Subcutaneous abdominal adipose tissue (tissue), 5 donors: ENCODE measurements at regions not wholly inside any gene's neighbourhood (a gene's known extent, or its start where the extent isn't known, plus 50 kb on each side); places are given as distances from the start of the nearest gene placed in this dataset.
"Not testable (repeated sequence)": the region's sequence is repeated elsewhere in the genome, so short reads cannot be mapped to it uniquely, and the experiment has no call there.

Source experiments
- H3K27ac ChIP-seq: one replicate; pipeline ENCODE4 v1.7.0; 2013; ENCODE audit warnings: low read depth, mild to moderate bottlenecking, inconsistent platforms, low read length, moderate library complexity
- H3K27me3 ChIP-seq, 5 donors: one replicate each; pipeline ENCODE4 v1.7.0; 2013; ENCODE audit warnings: low read length in 5 of 5, inconsistent platforms in 1 of 5; ENCODE audit not compliant: control insufficient read depth in 5 of 5, insufficient read depth in 4 of 5
- H3K36me3 ChIP-seq, 5 donors: one replicate each; pipeline ENCODE4 v1.7.0; 2013; ENCODE audit warnings: low read length in 5 of 5; ENCODE audit not compliant: control insufficient read depth in 5 of 5, insufficient read depth in 5 of 5
- H3K4me1 ChIP-seq, 5 donors: one replicate each; pipeline ENCODE4 v1.7.0; 2013; ENCODE audit warnings: low read length in 5 of 5, mild to moderate bottlenecking in 3 of 5, moderate library complexity in 1 of 5; ENCODE audit not compliant: control insufficient read depth in 5 of 5, insufficient read depth in 5 of 5
- H3K4me3 ChIP-seq, 5 donors: one replicate each; pipeline ENCODE4 v1.7.0; 2013; ENCODE audit warnings: low read length in 5 of 5, low read depth in 1 of 5
- H3K9ac ChIP-seq, 5 donors: one replicate each; pipeline ENCODE4 v1.7.0; 2013; ENCODE audit warnings: low read length in 5 of 5, mild to moderate bottlenecking in 4 of 5, moderate library complexity in 3 of 5
- H3K9me3 ChIP-seq, 5 donors: one replicate each; pipeline ENCODE4 v1.7.0; 2013; ENCODE audit warnings: low read length in 5 of 5; ENCODE audit not compliant: control insufficient read depth in 5 of 5
- donor health status: healthy.
- donor health status: healthy.
- donor health status: healthy.
- donor health status: healthy.
- donor health status: healthy.

- Histone ChIP-seq H3K36me3 (no peaks in the 10 kb centered on the region), H3K4me1 (no peaks in the 10 kb centered on the region), H3K9ac (no peak overlapping the region), H3K9me3 (no peaks in the 10 kb centered on the region), H3K4me3 (no peak overlapping the region), H3K27ac (no peak overlapping the region), H3K27me3 (no peaks in the 10 kb centered on the region)
Observed at GRCh38 chr16:48963901-48964615, 317.6 kb downstream of the CBLN1 start.

GRCh38 chr16:48963306-48963705 is 318.3 kb downstream of the CBLN1 start:
- Histone ChIP-seq H3K27me3 (no peaks in the 10 kb centered on the region), H3K4me3 (no peak overlapping the region), H3K9ac (no peak overlapping the region), H3K36me3 (no peaks in the 10 kb centered on the region), H3K4me1 (no peaks in the 10 kb centered on the region), H3K27ac (no peak overlapping the region), H3K9me3 (no peaks in the 10 kb centered on the region)

- Histone ChIP-seq H3K4me3 (no peak overlapping the region), H3K27ac (no peak overlapping the region), H3K36me3 (no peaks in the 10 kb centered on the region), H3K9me3 (no peaks in the 10 kb centered on the region), H3K27me3 (no peaks in the 10 kb centered on the region), H3K4me1 (no peaks in the 10 kb centered on the region), H3K9ac (no peak overlapping the region)
Observed at GRCh38 chr16:48961546-48961945, 320.1 kb downstream of the CBLN1 start.

- H3K27me3 ChIP-seq = no peaks in the 10 kb centered on the region
- no peaks in the 10 kb centered on the region for H3K9me3 ChIP-seq
- no peaks in the 10 kb centered on the region for H3K36me3 ChIP-seq
- H3K27ac ChIP-seq = no peak overlapping the region
- H3K4me1 ChIP-seq = no peaks in the 10 kb centered on the region
- no peak overlapping the region for H3K9ac ChIP-seq
- no peak overlapping the region for H3K4me3 ChIP-seq
Observed at GRCh38 chr16:48960830-48961229, 320.8 kb downstream of the CBLN1 start.

- Histone ChIP-seq H3K36me3 (no peaks in the 10 kb centered on the region), H3K27me3 (no peaks in the 10 kb centered on the region), H3K4me1 (no peaks in the 10 kb centered on the region), H3K27ac (no peak overlapping the region), H3K9ac (no peak overlapping the region), H3K4me3 (no peak overlapping the region), H3K9me3 (no peaks in the 10 kb centered on the region)
Observed at GRCh38 chr16:48959747-48960146, 321.9 kb downstream of the CBLN1 start.

GRCh38 chr16:48959204-48959603 is 322.4 kb downstream of the CBLN1 start:
- Histone ChIP-seq H3K27me3 (no peaks in the 10 kb centered on the region), H3K4me1 (no peaks in the 10 kb centered on the region), H3K9ac (no peak overlapping the region), H3K4me3 (no peak overlapping the region), H3K36me3 (no peaks in the 10 kb centered on the region), H3K9me3 (no peaks in the 10 kb centered on the region), H3K27ac (no peak overlapping the region)

- no peaks in the 10 kb centered on the region for H3K27me3 ChIP-seq
- no peaks in the 10 kb centered on the region for H3K9me3 ChIP-seq
- H3K27ac ChIP-seq = no peak overlapping the region
- no peaks in the 10 kb centered on the region for H3K4me1 ChIP-seq
- H3K9ac ChIP-seq = no peak overlapping the region
- H3K36me3 ChIP-seq = no peaks in the 10 kb centered on the region
- H3K4me3 ChIP-seq = no peak overlapping the region
Observed at GRCh38 chr16:48958681-48959080, 323.0 kb downstream of the CBLN1 start.

- no peak overlapping the region for H3K9ac ChIP-seq
- no peak overlapping the region for H3K4me3 ChIP-seq
- no peaks in the 10 kb centered on the region for H3K9me3 ChIP-seq
- no peaks in the 10 kb centered on the region for H3K27me3 ChIP-seq
- H3K4me1 ChIP-seq = no peaks in the 10 kb centered on the region
- no peak overlapping the region for H3K27ac ChIP-seq
- H3K36me3 ChIP-seq = no peaks in the 10 kb centered on the region
Observed at GRCh38 chr16:48956620-48957019, 325.0 kb downstream of the CBLN1 start.

GRCh38 chr16:48955837-48956236 is 325.8 kb downstream of the CBLN1 start:
- no peak overlapping the region for H3K9ac ChIP-seq
- H3K4me1 ChIP-seq = no peaks in the 10 kb centered on the region
- H3K4me3 ChIP-seq = no peak overlapping the region
- no peak overlapping the region for H3K27ac ChIP-seq
- no peaks in the 10 kb centered on the region for H3K36me3 ChIP-seq
- no peaks in the 10 kb centered on the region for H3K27me3 ChIP-seq
- H3K9me3 ChIP-seq = no peaks in the 10 kb centered on the region

GRCh38 chr16:48951621-48952125 is 330.0 kb downstream of the CBLN1 start:
- not testable (repeated sequence) for H3K27ac ChIP-seq, H3K4me3 ChIP-seq

More at GRCh38 chr16:48951621-48952125, 330.0 kb downstream of the CBLN1 start:
- not testable (repeated sequence) for H3K4me1 ChIP-seq, H3K9me3 ChIP-seq, H3K27me3 ChIP-seq, H3K9ac ChIP-seq, H3K36me3 ChIP-seq
